H1 (cell line): ENCODE measurements at regions not wholly inside any gene's neighbourhood (a gene's known extent, or its start where the extent isn't known, plus 50 kb on each side); places are given as distances from the start of the nearest gene placed in this dataset.

ENCODE experiments used
- CHD7 ChIP-seq: fragments of 300-600 bp; sonication (generic); IDR thresholded peaks from 2 replicates; pipeline ENCODE4 v1.7.1; 2012; ENCODE audit warnings: low read length, moderate library complexity, mild to moderate bottlenecking, inconsistent platforms; ENCODE audit not compliant: insufficient replicate concordance

GRCh38 chr2:201956361-201956760, 77.3 kb upstream of the FZD7 start (continued):
- no peak for TF ChIP-seq CHD7
- TF ChIP-seq, all 59 proteins: peak for 0
